ENCODE measurements at regions not wholly inside any gene's neighbourhood (a gene's known extent, or its start where the extent isn't known, plus 50 kb on each side); places are given as distances from the start of the nearest gene placed in this dataset.
A peak's percentile ranks its signal among the peaks of the same experiment; 100 is the strongest.

GRCh38 chr14:57928732-57929131 lies 62.8 kb upstream of the SLC35F4 start:
- TF ChIP-seq CTCF (IDR thresholded peaks at IDR 0.05; ENCODE audit: low read depth, low read length, poor library complexity, severe bottlenecking) = no peak
- TF ChIP-seq EZH2phosphoT487 (IDR thresholded peaks at IDR 0.05; ENCODE audit: borderline replicate concordance, low read length) = no peak
- H3K27ac ChIP-seq (ENCODE audit: low read depth, low read length) = no peak overlapping the region
- H3F3A ChIP-seq (ENCODE audit: control insufficient read depth, insufficient read depth) = no peaks in the 10 kb centered on the region
- no peaks in the 10 kb centered on the region for H3K27me3 ChIP-seq (ENCODE audit: control insufficient read depth, low read length)
- peaks cover 11% of the 10 kb centered on the region for H3K4me1 ChIP-seq (ENCODE audit: control insufficient read depth, low read length)
- H4K20me1 ChIP-seq (ENCODE audit: control insufficient read depth, insufficient read depth, low read depth, low read length) = no peaks in the 10 kb centered on the region
- H3K9me3 ChIP-seq (ENCODE audit: control insufficient read depth, insufficient read depth, low read length) = no peaks in the 10 kb centered on the region
- no peak overlapping the region for H3K4me3 ChIP-seq (ENCODE audit: low read length)
- H3K79me2 ChIP-seq (ENCODE audit: control insufficient read depth, low read length) = no peaks in the 10 kb centered on the region
- 0 out of 2 replicates have a peak overlapping the region, but pooled peaks have one; percentile 2 for H3K4me2 ChIP-seq (ENCODE audit: low read length)
- H3K9me2 ChIP-seq (replicated peaks; ENCODE audit: control insufficient read depth, low read length) = no peaks in the 10 kb centered on the region
- H3K36me3 ChIP-seq (ENCODE audit: control insufficient read depth, low read length) = no peaks in the 10 kb centered on the region

GRCh38 chr14:57921377-57921776 lies 55.5 kb upstream of the SLC35F4 start:
- Histone ChIP-seq H3K27me3 (ENCODE audit: control insufficient read depth, low read length) (no peaks in the 10 kb centered on the region), H3K4me2 (ENCODE audit: low read length) (no peak overlapping the region), H3F3A (ENCODE audit: control insufficient read depth, insufficient read depth) (no peaks in the 10 kb centered on the region), H4K20me1 (ENCODE audit: control insufficient read depth, insufficient read depth, low read depth, low read length) (no peaks in the 10 kb centered on the region), H3K27ac (ENCODE audit: low read depth, low read length) (no peak overlapping the region), H3K36me3 (ENCODE audit: control insufficient read depth, low read length) (no peaks in the 10 kb centered on the region), H3K4me1 (ENCODE audit: control insufficient read depth, low read length) (no peaks in the 10 kb centered on the region), H3K4me3 (ENCODE audit: low read length) (no peak overlapping the region), H3K79me2 (ENCODE audit: control insufficient read depth, low read length) (no peaks in the 10 kb centered on the region), H3K9me3 (ENCODE audit: control insufficient read depth, insufficient read depth, low read length) (no peaks in the 10 kb centered on the region), H3K9me2 (replicated peaks; ENCODE audit: control insufficient read depth, low read length) (no peaks in the 10 kb centered on the region)
- no peak for TF ChIP-seq CTCF (IDR thresholded peaks at IDR 0.05; ENCODE audit: low read depth, low read length, poor library complexity, severe bottlenecking)
- no peak for TF ChIP-seq EZH2phosphoT487 (IDR thresholded peaks at IDR 0.05; ENCODE audit: borderline replicate concordance, low read length)

GRCh38 chr14:57918791-57919190 lies 52.9 kb upstream of the SLC35F4 start:
- H3K9me3 ChIP-seq (ENCODE audit: control insufficient read depth, insufficient read depth, low read length) = no peaks in the 10 kb centered on the region
- H3F3A ChIP-seq (ENCODE audit: control insufficient read depth, insufficient read depth) = no peaks in the 10 kb centered on the region
- TF ChIP-seq EZH2phosphoT487 (IDR thresholded peaks at IDR 0.05; ENCODE audit: borderline replicate concordance, low read length) = no peak
- TF ChIP-seq CTCF (IDR thresholded peaks at IDR 0.05; ENCODE audit: low read depth, low read length, poor library complexity, severe bottlenecking) = no peak
- no peaks in the 10 kb centered on the region for H3K9me2 ChIP-seq (replicated peaks; ENCODE audit: control insufficient read depth, low read length)
- H4K20me1 ChIP-seq (ENCODE audit: control insufficient read depth, insufficient read depth, low read depth, low read length) = no peaks in the 10 kb centered on the region
- H3K79me2 ChIP-seq (ENCODE audit: control insufficient read depth, low read length) = no peaks in the 10 kb centered on the region
- H3K4me1 ChIP-seq (ENCODE audit: control insufficient read depth, low read length) = no peaks in the 10 kb centered on the region
- no peaks in the 10 kb centered on the region for H3K27me3 ChIP-seq (ENCODE audit: control insufficient read depth, low read length)
- no peak overlapping the region for H3K4me3 ChIP-seq (ENCODE audit: low read length)
- no peak overlapping the region for H3K4me2 ChIP-seq (ENCODE audit: low read length)
- no peaks in the 10 kb centered on the region for H3K36me3 ChIP-seq (ENCODE audit: control insufficient read depth, low read length)
- H3K27ac ChIP-seq (ENCODE audit: low read depth, low read length) = no peak overlapping the region
